ENCODE measurements at regions not wholly inside any gene's neighbourhood (a gene's known extent, or its start where the extent isn't known, plus 50 kb on each side); places are given as distances from the start of the nearest gene placed in this dataset.
A peak's percentile ranks its signal among the peaks of the same experiment; 100 is the strongest.

GRCh38 chr12:54736549-54736948, 88.4 kb upstream of the DCD start:
- Histone ChIP-seq H3K4me3 (no peak overlapping the region), H3K27ac (no peak overlapping the region), H3K4me1 (no peaks in the 10 kb centered on the region), H3K9me3 (no peaks in the 10 kb centered on the region), H3K27me3 (no peaks in the 10 kb centered on the region), H3K36me3 (no peaks in the 10 kb centered on the region)
- 85% methylated on average over 2 of the region's 2 CpGs; no CpG with 5 or more reads in 1 of the 2 donors for whole genome bisulfite sequencing, 2 donors (ENCODE audit: low coverage in 1 of 2)
- in situ Hi-C loops (cut with MboI; ENCODE audit: low pct_ligation_motif_present in 1 of 4, low pct_unique_long_range_greater_than_20kb in 1 of 4, low sequenced_read_pairs in 3 of 4) = no loop called here
- intact Hi-C loops (cut with DNase I; ENCODE audit: low total_unique reads) = no loop called here
- no peak for DNase-seq
- TF ChIP-seq CTCF (IDR thresholded peaks at IDR 0.05) (no peak), EP300 (IDR thresholded peaks at IDR 0.05; ENCODE audit: low read depth) (no peak), POLR2AphosphoS5 (IDR thresholded peaks at IDR 0.05) (no peak), POLR2A (IDR thresholded peaks at IDR 0.05) (no peak)

GRCh38 chr12:54734196-54734950, 86.2 kb upstream of the DCD start:
- WGBS, 2 donors (ENCODE audit: low coverage in 1 of 2) = 58 to 79% methylated on average over 2 to 4 of the region's 4 CpGs
- no peaks in the 10 kb centered on the region for H3K27me3 ChIP-seq
- no peaks in the 10 kb centered on the region for H3K9me3 ChIP-seq
- intact Hi-C loops (cut with DNase I; ENCODE audit: low total_unique reads) = no loop called here
- DNase-seq = no peak
- no peak overlapping the region for H3K4me3 ChIP-seq
- TF ChIP-seq POLR2A (IDR thresholded peaks at IDR 0.05) = no peak
- in situ Hi-C loops (cut with MboI; ENCODE audit: low pct_ligation_motif_present in 1 of 4, low pct_unique_long_range_greater_than_20kb in 1 of 4, low sequenced_read_pairs in 3 of 4) = no loop called here
- no peaks in the 10 kb centered on the region for H3K4me1 ChIP-seq
- no peak overlapping the region for H3K27ac ChIP-seq
- no peaks in the 10 kb centered on the region for H3K36me3 ChIP-seq

GRCh38 chr12:54725233-54725843, 77.2 kb upstream of the DCD start:
- Histone ChIP-seq H3K27ac (no peak overlapping the region), H3K4me3 (no peak overlapping the region), H3K27me3 (no peaks in the 10 kb centered on the region), H3K36me3 (no peaks in the 10 kb centered on the region), H3K4me1 (no peaks in the 10 kb centered on the region), H3K9me3 (no peaks in the 10 kb centered on the region)
- in situ Hi-C loops (cut with MboI; ENCODE audit: low pct_ligation_motif_present in 1 of 4, low pct_unique_long_range_greater_than_20kb in 1 of 4, low sequenced_read_pairs in 3 of 4) = no loop called here
- DNase-seq = no peak
- TF ChIP-seq POLR2A (IDR thresholded peaks at IDR 0.05) (no peak), POLR2AphosphoS5 (IDR thresholded peaks at IDR 0.05) (no peak), EP300 (IDR thresholded peaks at IDR 0.05; ENCODE audit: low read depth) (no peak), CTCF (IDR thresholded peaks at IDR 0.05) (no peak)
- 19 to 26% methylated on average over 3 to 5 of the region's 5 CpGs for WGBS, 2 donors (ENCODE audit: low coverage in 1 of 2)
- intact Hi-C loops (cut with DNase I; ENCODE audit: low total_unique reads) = no loop called here

- no peak for DNase-seq
- H3K4me1 ChIP-seq = no peaks in the 10 kb centered on the region
- in situ Hi-C loops (cut with MboI; ENCODE audit: low pct_ligation_motif_present in 1 of 4, low pct_unique_long_range_greater_than_20kb in 1 of 4, low sequenced_read_pairs in 3 of 4) = no loop called here
- WGBS, 2 donors (ENCODE audit: low coverage in 1 of 2) = 58 to 69% methylated on average over 5 of the region's 5 CpGs
- H3K27ac ChIP-seq = no peak overlapping the region
- no peaks in the 10 kb centered on the region for H3K9me3 ChIP-seq
- TF ChIP-seq POLR2AphosphoS5 (IDR thresholded peaks at IDR 0.05) (no peak), CTCF (IDR thresholded peaks at IDR 0.05) (peak in 3 of 5 experiments; percentile 16 to 33 (median 25))
- no peak overlapping the region for H3K4me3 ChIP-seq
- no peaks in the 10 kb centered on the region for H3K27me3 ChIP-seq
- intact Hi-C loops (cut with DNase I; ENCODE audit: low total_unique reads) = no loop called here
- H3K36me3 ChIP-seq = no peaks in the 10 kb centered on the region
Measured at GRCh38 chr12:54723379-54724256, 75.5 kb upstream of the DCD start.
